Upper lobe of left lung (tissue), 4 donors: ENCODE measurements at regions not wholly inside any gene's neighbourhood (a gene's known extent, or its start where the extent isn't known, plus 50 kb on each side); places are given as distances from the start of the nearest gene placed in this dataset.

Experiments
- CTCF ChIP-seq, 6 experiments: fragments of 450-650 bp in 4 of 6; fragments of 200-600 bp in 2 of 6; sonication (generic) in 2 of 6; IDR thresholded peaks; one replicate each; pipeline ENCODE4 v1.5.1; 2016 to 2019; ENCODE audit warnings: antibody characterized with exemption in 6 of 6
- POLR2A ChIP-seq, 4 donors: fragments of 450-650 bp; IDR thresholded peaks; one replicate each; pipeline ENCODE4 v1.5.1; 2016 to 2017; ENCODE audit warnings: antibody characterized with exemption in 4 of 4, mild to moderate bottlenecking in 2 of 4
- POLR2AphosphoS5 ChIP-seq, 2 donors: sonication (generic); formaldehyde crosslinking; IDR thresholded peaks; one replicate each; pipeline ENCODE4 v1.5.1; 2017; ENCODE audit warnings: antibody characterized with exemption in 2 of 2

GRCh38 chr2:238696331-238696730, 151.6 kb upstream of the TWIST2 start:
- TF ChIP-seq POLR2AphosphoS5 (IDR thresholded peaks at IDR 0.05), result no peak
- TF ChIP-seq CTCF (IDR thresholded peaks at IDR 0.05), result no peak
- no peak for TF ChIP-seq POLR2A (IDR thresholded peaks at IDR 0.05)
